HG03025 (cell line): ENCODE measurements at regions not wholly inside any gene's neighbourhood (a gene's known extent, or its start where the extent isn't known, plus 50 kb on each side); places are given as distances from the start of the nearest gene placed in this dataset.
"Not testable (repeated sequence)": the region's sequence is repeated elsewhere in the genome, so short reads cannot be mapped to it uniquely, and the experiment has no call there.

Experiments used
- ATAC-seq: cut with Tn5 transposase; IDR thresholded peaks from one replicate; pipeline ENCODE4 v1.9.1; 2021; ENCODE audit warnings: mild to moderate bottlenecking, moderate library complexity; ENCODE audit not compliant: unreplicated experiment, low FRiP score

DNA sequence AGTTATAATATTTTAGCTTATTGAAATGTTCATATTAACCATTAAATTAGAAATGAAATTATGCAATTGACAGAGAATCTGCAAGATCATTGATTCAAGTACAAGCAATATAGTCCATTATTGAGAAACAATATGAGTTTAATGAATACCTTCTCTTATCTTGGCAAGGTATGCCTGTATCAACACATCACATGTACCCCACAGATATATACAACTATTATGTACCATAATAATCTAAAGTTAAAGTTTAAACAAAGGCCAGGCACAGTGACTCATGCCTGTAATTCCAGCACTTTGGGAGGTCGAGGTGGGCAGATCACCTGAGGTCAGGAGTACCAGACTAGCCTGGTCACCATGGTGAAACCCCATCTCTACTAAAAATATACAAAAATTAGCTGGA lies 514.7 kb downstream of the PCDH7 start:
- no peak for ATAC-seq

DNA sequence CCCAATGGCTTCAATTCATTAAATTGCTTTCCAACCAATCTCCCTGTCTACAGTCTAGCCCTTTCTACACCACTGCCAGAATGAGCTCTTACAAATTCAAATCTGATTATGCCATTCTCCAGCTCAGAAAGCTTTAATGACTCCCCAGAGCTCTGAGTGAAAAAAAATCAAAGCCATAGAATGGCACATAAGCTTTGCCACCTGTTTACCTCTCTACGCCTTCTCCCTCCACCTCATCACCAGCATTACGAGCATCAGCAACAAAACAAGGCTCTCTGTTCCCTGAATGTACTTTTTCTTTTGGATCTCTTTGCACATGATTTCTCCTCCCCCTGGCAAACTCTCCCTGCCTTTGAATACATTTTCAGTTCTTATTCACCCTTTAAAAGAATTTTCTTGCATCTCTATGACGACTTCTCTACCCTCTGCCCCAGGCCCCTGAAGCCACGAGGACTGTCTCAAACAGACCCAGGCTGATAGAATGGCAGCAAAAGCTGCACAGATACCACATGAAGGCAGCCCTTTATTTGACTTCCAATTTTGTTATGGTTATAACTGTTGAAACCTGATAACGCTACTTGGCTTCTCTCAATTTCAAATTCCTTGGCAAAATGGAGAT lies 516.0 kb downstream of the PCDH7 start:
- no peak for ATAC-seq

GRCh38 chr4:31236639-31237173 lies 516.5 kb downstream of the PCDH7 start:
- ATAC-seq = no peak

GRCh38 chr4:31237233-31237632 lies 517.1 kb downstream of the PCDH7 start:
- ATAC-seq = no peak

DNA sequence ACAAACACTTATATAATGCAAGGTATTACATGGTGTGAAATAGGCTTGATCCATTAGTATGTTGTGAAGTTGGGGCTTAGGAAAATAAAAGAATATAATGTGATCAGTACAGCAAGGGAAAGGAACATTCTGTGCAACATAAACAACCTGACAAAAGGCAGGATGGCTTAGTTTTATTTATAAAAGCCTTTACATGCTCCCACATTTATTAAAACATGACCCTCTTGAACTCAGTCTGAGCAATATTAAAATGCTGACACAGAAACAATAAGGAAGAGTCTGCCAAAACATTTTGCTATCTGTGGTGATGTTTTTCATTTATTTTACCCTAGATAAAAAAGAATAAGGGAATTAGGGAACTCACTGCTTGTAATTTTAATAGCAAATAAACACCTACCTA lies 519.7 kb downstream of the PCDH7 start:
- no peak for ATAC-seq

DNA sequence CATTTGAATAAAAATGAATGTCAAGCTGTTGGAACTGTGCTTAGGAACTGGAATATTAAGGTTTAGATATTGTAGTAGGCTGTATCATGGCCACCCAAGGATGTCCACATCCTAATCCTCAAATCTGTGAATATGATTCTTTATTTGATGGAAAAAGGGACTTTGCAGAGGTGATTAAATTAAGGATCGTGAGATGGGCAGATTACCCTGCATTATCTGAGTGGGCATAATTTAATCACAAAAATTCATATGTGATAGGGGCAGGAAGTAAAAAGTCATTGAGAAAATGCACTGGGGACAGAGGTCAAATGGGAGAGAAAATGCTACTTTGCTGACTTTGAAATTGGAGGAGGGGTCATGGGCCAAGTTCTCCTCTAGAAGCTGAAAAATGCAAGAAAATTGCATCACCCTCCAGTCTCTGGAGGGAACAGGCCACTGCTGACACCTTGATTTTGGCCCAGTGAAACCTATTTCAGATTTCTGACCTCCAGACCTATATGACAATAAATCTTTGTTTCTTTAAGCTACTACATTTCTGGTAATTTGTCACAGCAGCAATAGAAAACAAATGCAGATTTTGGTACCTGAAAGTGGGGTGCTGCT lies 521.4 kb downstream of the PCDH7 start:
- no peak for ATAC-seq

- ATAC-seq = no peak
Observed at GRCh38 chr4:31246856-31247255, 526.7 kb downstream of the PCDH7 start.

GRCh38 chr4:31259119-31259518 lies 539.0 kb downstream of the PCDH7 start:
- ATAC-seq = no peak

DNA sequence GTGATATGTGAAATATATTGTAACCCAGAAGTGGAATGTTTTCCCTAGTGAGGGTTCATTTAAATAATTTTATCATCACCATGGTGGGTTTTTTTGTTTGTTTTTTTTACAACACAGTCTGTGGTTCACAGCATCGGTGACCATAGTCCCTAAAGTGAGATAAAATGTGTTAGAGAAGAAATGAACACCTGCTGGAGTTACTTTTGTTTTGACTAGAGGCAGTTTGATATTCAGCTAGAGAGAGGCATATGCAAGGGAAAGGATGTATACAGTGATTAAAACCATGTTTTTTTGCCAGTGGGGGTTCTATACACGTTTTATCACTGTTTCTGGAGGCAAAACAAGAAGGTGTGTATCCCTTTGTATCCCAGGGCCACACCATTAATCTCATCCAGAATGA lies 541.5 kb downstream of the PCDH7 start:
- no peak for ATAC-seq

- ATAC-seq = not testable (repeated sequence)
Observed at GRCh38 chr4:31266094-31266493, 545.9 kb downstream of the PCDH7 start.

GRCh38 chr4:31272331-31273061 lies 552.3 kb downstream of the PCDH7 start:
- no peak for ATAC-seq

GRCh38 chr4:31275906-31276305 lies 555.7 kb downstream of the PCDH7 start:
- no peak for ATAC-seq

DNA sequence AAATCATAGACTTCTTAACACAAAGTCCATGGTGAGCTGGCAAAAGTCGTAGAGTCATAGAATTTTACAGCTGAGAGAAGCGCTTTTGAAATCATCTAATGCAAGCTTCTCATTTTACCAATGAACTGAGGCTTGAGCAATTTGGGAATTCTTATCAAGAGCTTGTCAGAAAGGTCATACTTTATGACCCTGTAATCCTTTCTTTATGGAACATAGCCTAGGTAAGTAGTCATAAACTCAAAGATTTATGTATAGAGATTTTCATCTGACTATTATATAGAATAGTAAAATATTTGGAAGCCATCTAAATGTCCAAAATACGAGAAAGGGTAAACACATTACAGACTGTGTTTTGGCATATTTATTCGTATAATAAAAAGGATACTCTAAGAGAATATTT lies 563.5 kb downstream of the PCDH7 start:
- ATAC-seq = no peak

DNA sequence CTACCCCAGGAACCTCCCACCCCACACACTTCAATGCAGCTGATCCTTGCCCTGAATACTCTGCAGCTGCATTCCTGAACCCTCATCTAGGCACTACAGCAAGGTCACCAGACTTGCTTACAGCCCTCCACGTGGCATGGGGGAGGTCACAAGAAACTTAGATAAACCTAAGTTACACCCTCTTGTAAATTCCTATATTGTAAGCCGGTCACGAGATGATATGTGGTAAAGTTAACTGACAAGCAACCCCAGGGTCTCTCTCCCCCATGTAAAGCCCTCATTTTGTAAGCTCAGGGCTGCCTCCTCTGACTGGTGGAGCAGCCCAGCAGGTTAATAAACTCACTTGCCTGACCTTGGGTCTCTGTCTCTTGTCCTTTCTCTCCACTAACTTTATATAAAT lies 570.7 kb downstream of the PCDH7 start:
- ATAC-seq = peak; percentile 49

GRCh38 chr4:31291238-31291637 lies 571.1 kb downstream of the PCDH7 start:
- ATAC-seq = peak; percentile 99

- no peak for ATAC-seq
Observed at GRCh38 chr4:31294655-31295480, 574.7 kb downstream of the PCDH7 start.

GRCh38 chr4:31298737-31299136 lies 578.6 kb downstream of the PCDH7 start:
- no peak for ATAC-seq

DNA sequence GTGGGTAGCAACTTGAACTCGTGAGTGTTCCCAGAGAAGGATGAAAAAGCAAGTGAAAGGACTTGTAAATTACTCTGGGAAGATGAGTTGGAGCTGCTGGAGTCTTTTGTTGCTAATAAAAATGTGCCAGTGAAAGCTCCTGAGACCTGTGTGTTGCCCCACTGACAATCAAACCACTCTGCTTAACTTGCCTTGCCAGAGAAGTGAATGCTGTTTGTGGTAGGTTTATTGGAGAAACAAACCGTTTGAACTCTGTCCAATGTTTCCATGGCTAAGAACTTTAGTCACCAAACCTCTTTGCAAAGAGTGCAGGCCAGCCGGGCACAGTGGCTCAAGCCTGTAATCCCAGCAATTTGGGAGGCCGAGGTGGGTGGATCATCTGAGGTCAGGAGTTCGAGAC lies 586.9 kb downstream of the PCDH7 start:
- no peak for ATAC-seq

- no peak for ATAC-seq
Observed at GRCh38 chr4:31324814-31325213, 604.6 kb downstream of the PCDH7 start.

DNA sequence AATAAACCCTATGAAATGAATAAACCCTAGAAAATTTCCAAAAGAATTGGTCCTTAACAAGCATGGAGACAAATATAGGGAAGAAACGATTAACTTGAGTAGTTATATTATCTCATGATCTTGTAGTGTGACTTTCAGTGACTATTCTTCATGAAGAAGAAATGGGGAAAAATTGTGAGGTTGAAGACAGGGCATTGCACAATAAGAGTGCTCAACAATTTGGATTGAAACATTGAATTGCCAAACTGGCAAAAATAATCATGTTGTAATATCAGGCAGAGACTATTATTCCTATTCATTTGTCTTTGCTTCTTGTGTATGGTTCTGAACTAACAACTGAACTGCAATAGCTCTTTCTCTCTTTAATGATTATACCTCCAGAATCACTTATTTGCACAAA lies 605.1 kb downstream of the PCDH7 start:
- no peak for ATAC-seq

GRCh38 chr4:31327031-31327430 lies 606.9 kb downstream of the PCDH7 start:
- ATAC-seq = no peak
